Caco-2 (cell line): ENCODE measurements at regions not wholly inside any gene's neighbourhood (a gene's known extent, or its start where the extent isn't known, plus 50 kb on each side); places are given as distances from the start of the nearest gene placed in this dataset.

ENCODE experiments used
- BruUV-seq: library from RNA; stranded (reverse); fragments of 400-500 nt; replicated peaks from 2 replicates; lab custom pipeline; 2021; lab: Mats Ljungman, UMichigan
- CTCF ChIA-PET: fragments of 300-600 bp; sonication (Branson Sonifier 250); formaldehyde crosslinking; loops from one replicate; lab custom pipeline; 2022; ENCODE audit warnings: antibody characterized with exemption; lab: Charles Lee
- POLR2A ChIA-PET: fragments of 300-600 bp; sonication (Branson Sonifier 250); formaldehyde crosslinking; loops from one replicate; lab custom pipeline; 2022; ENCODE audit warnings: antibody characterized with exemption; lab: Charles Lee
- DNase-seq, 2 experiments: peaks; one replicate each; pipeline versions ENCODE4 v3.0.0 to v3.0.0-alpha.2; 2020 to 2022
- H3K27me3 ChIP-seq: replicated peaks from 2 replicates; pipeline ENCODE4 v1.6.0; 2011; ENCODE audit warnings: low read length; ENCODE audit not compliant: control insufficient read depth, insufficient read depth
- H3K36me3 ChIP-seq: 2 replicates; pipeline ENCODE4 v1.5.1; 2011; ENCODE audit warnings: low read length; ENCODE audit not compliant: control insufficient read depth, insufficient read depth
- H3K4me1 ChIP-seq: fragments of 250-450 bp; sonication (Bioruptor Pico); 2 replicates; pipeline ENCODE4 v1.5.1; 2020; ENCODE audit warnings: mild to moderate bottlenecking
- H3K4me3 ChIP-seq: 2 replicates; pipeline ENCODE4 v1.5.1; 2011; ENCODE audit warnings: low read depth, mild to moderate bottlenecking, control low read depth, low read length
- H3K9me3 ChIP-seq: fragments of 250-450 bp; sonication (Bioruptor Pico); 2 replicates; pipeline ENCODE4 v1.5.1; 2020; ENCODE audit warnings: mild to moderate bottlenecking, moderate library complexity
- H3K27ac Mint-ChIP-seq: one replicate; pipeline ENCODE4 v1.8.0; 2022; ENCODE audit warnings: mixed read lengths; ENCODE audit not compliant: unreplicated experiment
- H3K27me3 Mint-ChIP-seq: one replicate; pipeline ENCODE4 v1.8.0; 2022; ENCODE audit warnings: mixed read lengths; ENCODE audit not compliant: insufficient read depth, unreplicated experiment
- H3K36me3 Mint-ChIP-seq: one replicate; pipeline ENCODE4 v1.8.0; 2022; ENCODE audit warnings: mild to moderate bottlenecking, mixed read lengths; ENCODE audit not compliant: insufficient read depth, unreplicated experiment
- H3K4me1 Mint-ChIP-seq: one replicate; pipeline ENCODE4 v1.8.0; 2022; ENCODE audit warnings: low read depth, mixed read lengths; ENCODE audit not compliant: unreplicated experiment
- H3K4me3 Mint-ChIP-seq: one replicate; pipeline ENCODE4 v1.8.0; 2022; ENCODE audit warnings: mild to moderate bottlenecking, moderate library complexity, mixed read lengths; ENCODE audit not compliant: unreplicated experiment
- H3K9me3 Mint-ChIP-seq: one replicate; pipeline ENCODE4 v1.8.0; 2022; ENCODE audit warnings: mixed read lengths; ENCODE audit not compliant: unreplicated experiment
- CTCF ChIP-seq, 2 experiments: fragments of 200-600 bp in 1 of 2; IDR thresholded peaks; 1 replicate in 1 of 2; 2 replicates in 1 of 2; pipeline versions ENCODE4 v1.5.1 to v1.8.0; 2011 to 2022; ENCODE audit warnings: antibody characterized with exemption in 1 of 2, control low read depth in 1 of 2, inconsistent platforms in 1 of 2, low read depth in 1 of 2, low read length in 1 of 2, mild to moderate bottlenecking in 1 of 2, moderate library complexity in 1 of 2; ENCODE audit not compliant: insufficient read depth in 1 of 2, severe bottlenecking in 1 of 2, unreplicated experiment in 1 of 2
- intact Hi-C: fragments of 100-400 bp; cut with micrococcal nuclease; formaldehyde crosslinking; loops from one replicate; pipeline ENCODE4 v1.10.0; 2022; ENCODE audit not compliant: unreplicated experiment

- Mint-ChIP-seq H3K4me3 (no peak overlapping the region), H3K4me1 (no peaks in the 10 kb centered on the region), H3K27me3 (peaks cover 30% of the 10 kb centered on the region), H3K36me3 (no peaks in the 10 kb centered on the region), H3K27ac (no peak overlapping the region), H3K9me3 (peaks cover 4% of the 10 kb centered on the region)
- Histone ChIP-seq H3K9me3 (no peaks in the 10 kb centered on the region), H3K4me1 (no peaks in the 10 kb centered on the region), H3K4me3 (no peak overlapping the region), H3K27me3 (peaks cover 2% of the 10 kb centered on the region; the same call in 1 of the 2 replicates), H3K36me3 (no peaks in the 10 kb centered on the region)
- DNase-seq: no peak
- no peak for TF ChIP-seq CTCF (IDR thresholded peaks at IDR 0.05; ENCODE audit: insufficient read depth in 1 of 2, low read depth in 1 of 2, low read length in 1 of 2, severe bottlenecking in 1 of 2, unreplicated experiment in 1 of 2)
- ChIA-PET POLR2A (no interaction called here), CTCF (no interaction called here)
- intact Hi-C loops: no loop called here
- BruUV-seq: no TSS peak
Measured at GRCh38 chr7:131931370-131931769, 374.9 kb upstream of the PODXL start.

GRCh38 chr7:131929632-131930031, 373.2 kb upstream of the PODXL start:
- Mint-ChIP-seq H3K4me1 (no peaks in the 10 kb centered on the region), H3K36me3 (no peaks in the 10 kb centered on the region), H3K4me3 (no peak overlapping the region), H3K9me3 (no peaks in the 10 kb centered on the region), H3K27me3 (peaks cover 36% of the 10 kb centered on the region), H3K27ac (no peak overlapping the region)
- Histone ChIP-seq H3K9me3 (no peaks in the 10 kb centered on the region), H3K27me3 (peaks cover 2% of the 10 kb centered on the region; the same call in 1 of the 2 replicates), H3K36me3 (no peaks in the 10 kb centered on the region), H3K4me1 (no peaks in the 10 kb centered on the region), H3K4me3 (no peak overlapping the region)
- no peak for DNase-seq
- ChIA-PET POLR2A (no interaction called here), CTCF (no interaction called here)
- TF ChIP-seq CTCF (IDR thresholded peaks at IDR 0.05; ENCODE audit: insufficient read depth in 1 of 2, low read depth in 1 of 2, low read length in 1 of 2, severe bottlenecking in 1 of 2, unreplicated experiment in 1 of 2): no peak
- BruUV-seq: no TSS peak
- intact Hi-C loops: no loop called here

- ChIA-PET CTCF (no interaction called here), POLR2A (no interaction called here)
- Mint-ChIP-seq H3K27ac (no peak overlapping the region), H3K4me3 (no peak overlapping the region), H3K36me3 (no peaks in the 10 kb centered on the region), H3K9me3 (no peaks in the 10 kb centered on the region), H3K4me1 (no peaks in the 10 kb centered on the region), H3K27me3 (peaks cover 30% of the 10 kb centered on the region)
- H3K27me3 ChIP-seq: 0 out of 2 replicates have a peak, but pooled peaks cover 2% of the 10 kb centered on the region
- no peak for TF ChIP-seq CTCF (IDR thresholded peaks at IDR 0.05; ENCODE audit: insufficient read depth in 1 of 2, low read depth in 1 of 2, low read length in 1 of 2, severe bottlenecking in 1 of 2, unreplicated experiment in 1 of 2)
- intact Hi-C loops: no loop called here
- DNase-seq: no peak
- H3K36me3 ChIP-seq: no peaks in the 10 kb centered on the region
- no peaks in the 10 kb centered on the region for H3K4me1 ChIP-seq
- H3K9me3 ChIP-seq: no peaks in the 10 kb centered on the region
- no peak overlapping the region for H3K4me3 ChIP-seq
- BruUV-seq: no TSS peak
Measured at GRCh38 chr7:131927770-131928423, 371.5 kb upstream of the PODXL start.
